Astrocyte (in vitro differentiated cells and primary cell): ENCODE measurements at regions not wholly inside any gene's neighbourhood (a gene's known extent, or its start where the extent isn't known, plus 50 kb on each side); places are given as distances from the start of the nearest gene placed in this dataset.

Experiments used
- CTCF ChIP-seq: IDR thresholded peaks from 2 replicates; pipeline ENCODE4 v1.5.1; 2011; ENCODE audit warnings: low read depth, mild to moderate bottlenecking, inconsistent platforms, low read length, moderate library complexity; ENCODE audit not compliant: insufficient read depth
- EZH2 ChIP-seq: IDR thresholded peaks from 2 replicates; pipeline ENCODE4 v1.6.1; 2012; ENCODE audit warnings: mild to moderate bottlenecking, low read length, inconsistent platforms; ENCODE audit not compliant: insufficient read depth

GRCh38 chr2:52238782-52239181 lies 1206.8 kb upstream of the NRXN1 start:
- TF ChIP-seq EZH2 (no peak), CTCF (no peak)
